ENCODE measurements at regions not wholly inside any gene's neighbourhood (a gene's known extent, or its start where the extent isn't known, plus 50 kb on each side); places are given as distances from the start of the nearest gene placed in this dataset.

GRCh38 chr10:4208499-4208898 is 423.5 kb upstream of the KLF6 start:
- TF ChIP-seq CTCF (conservative IDR thresholded peaks at IDR 0.05), result no peak
- no peak overlapping the region for H3K27ac ChIP-seq

GRCh38 chr10:4205113-4205512 is 420.1 kb upstream of the KLF6 start:
- TF ChIP-seq CTCF (conservative IDR thresholded peaks at IDR 0.05), result no peak

GRCh38 chr10:4202938-4203337 is 417.9 kb upstream of the KLF6 start:
- no peak for TF ChIP-seq CTCF (conservative IDR thresholded peaks at IDR 0.05)
- H3K27ac ChIP-seq, result no peak overlapping the region

More at GRCh38 chr10:4205113-4205512, 420.1 kb upstream of the KLF6 start:
- no peak overlapping the region for H3K27ac ChIP-seq

- no peak for TF ChIP-seq CTCF (conservative IDR thresholded peaks at IDR 0.05)
Observed at GRCh38 chr10:4201866-4202825, 417.1 kb upstream of the KLF6 start.

GRCh38 chr10:4199196-4199595 is 414.2 kb upstream of the KLF6 start:
- TF ChIP-seq CTCF (conservative IDR thresholded peaks at IDR 0.05), result no peak
- no peak overlapping the region for H3K27ac ChIP-seq

More at GRCh38 chr10:4201866-4202825, 417.1 kb upstream of the KLF6 start:
- H3K27ac ChIP-seq, result no peak overlapping the region

- no peak overlapping the region for H3K27ac ChIP-seq
- TF ChIP-seq CTCF (conservative IDR thresholded peaks at IDR 0.05), result no peak
Observed at GRCh38 chr10:4198216-4198615, 413.2 kb upstream of the KLF6 start.

GRCh38 chr10:4197676-4198075 is 412.7 kb upstream of the KLF6 start:
- no peak overlapping the region for H3K27ac ChIP-seq

More at GRCh38 chr10:4197676-4198075, 412.7 kb upstream of the KLF6 start:
- no peak for TF ChIP-seq CTCF (conservative IDR thresholded peaks at IDR 0.05)

Measured in VCaP (cell line).